ENCODE measurements at regions not wholly inside any gene's neighbourhood (a gene's known extent, or its start where the extent isn't known, plus 50 kb on each side); places are given as distances from the start of the nearest gene placed in this dataset.

- TF ChIP-seq CTCF (IDR thresholded peaks at IDR 0.05): no peak
These were observed 383.2 kb upstream of the LRRC4C start for GRCh38 chr11:41842673-41843072.

- TF ChIP-seq CTCF (IDR thresholded peaks at IDR 0.05): no peak
These were observed 385.6 kb upstream of the LRRC4C start for GRCh38 chr11:41845066-41845465.

GRCh38 chr11:41848349-41848748 is 388.9 kb upstream of the LRRC4C start:
- no peak for TF ChIP-seq CTCF (IDR thresholded peaks at IDR 0.05)

- no peak for TF ChIP-seq CTCF (IDR thresholded peaks at IDR 0.05)
These were observed 389.8 kb upstream of the LRRC4C start for GRCh38 chr11:41849250-41849649.

- TF ChIP-seq CTCF (IDR thresholded peaks at IDR 0.05): no peak
These were observed 392.3 kb upstream of the LRRC4C start for GRCh38 chr11:41851743-41852142.

- TF ChIP-seq CTCF (IDR thresholded peaks at IDR 0.05): no peak
These were observed 402.4 kb upstream of the LRRC4C start for GRCh38 chr11:41861838-41862237.

GRCh38 chr11:41866525-41866924 is 407.1 kb upstream of the LRRC4C start:
- TF ChIP-seq CTCF (IDR thresholded peaks at IDR 0.05): no peak

GRCh38 chr11:41868606-41869005 is 409.2 kb upstream of the LRRC4C start:
- no peak for TF ChIP-seq CTCF (IDR thresholded peaks at IDR 0.05)

Data from LNCAP (cell line).